A549 (cell line): ENCODE measurements at regions not wholly inside any gene's neighbourhood (a gene's known extent, or its start where the extent isn't known, plus 50 kb on each side); places are given as distances from the start of the nearest gene placed in this dataset.

Experiments used
- CBX2 ChIP-seq: fragments of 200-600 bp; sonication (generic); IDR thresholded peaks from 2 replicates; pipeline ENCODE4 v1.6.1; 2016; ENCODE audit warnings: low read depth, mild to moderate bottlenecking, borderline replicate concordance
- CHD4 ChIP-seq: fragments of 200-600 bp; sonication (generic); IDR thresholded peaks from 2 replicates; pipeline ENCODE4 v1.6.1; 2016; ENCODE audit warnings: antibody characterized with exemption, mild to moderate bottlenecking, borderline replicate concordance
- CTCF ChIP-seq: fragments of >200 bp; sonication (Bioruptor Twin); formaldehyde crosslinking; IDR thresholded peaks from 3 replicates; pipeline ENCODE4 v1.5.1; 2016
- KDM1A ChIP-seq: fragments of 200-600 bp; sonication (generic); IDR thresholded peaks from 2 replicates; pipeline ENCODE4 v1.6.1; 2016; ENCODE audit warnings: low read depth, mild to moderate bottlenecking
- MAX ChIP-seq: IDR thresholded peaks from 2 replicates; pipeline ENCODE4 v1.6.1; 2012
- MYC ChIP-seq: IDR thresholded peaks from 2 replicates; pipeline ENCODE4 v1.6.1; 2012; ENCODE audit warnings: mild to moderate bottlenecking, inconsistent platforms, low read length, improper control_type of control experiment, borderline replicate concordance
- POLR2A ChIP-seq: IDR thresholded peaks from 2 replicates; pipeline ENCODE4 v1.6.1; 2012; ENCODE audit warnings: mild to moderate bottlenecking, low read length
- RAD21 ChIP-seq, 2 experiments: fragments of >200 bp in 1 of 2; sonication (Bioruptor Twin) in 1 of 2; formaldehyde crosslinking in 1 of 2; IDR thresholded peaks in 1 of 2; conservative IDR thresholded peaks in 1 of 2; 2 replicates in 1 of 2; 3 replicates in 1 of 2; pipeline ENCODE4 v1.6.1; 2012 to 2018; ENCODE audit warnings: inconsistent platforms in 1 of 2
- RFX5 ChIP-seq: fragments of 450-650 bp; IDR thresholded peaks from 2 replicates; pipeline ENCODE4 v1.7.1; 2014; ENCODE audit warnings: antibody characterized with exemption, mild to moderate bottlenecking, moderate library complexity
- RNF2 ChIP-seq: fragments of 200-600 bp; sonication (generic); IDR thresholded peaks from 2 replicates; pipeline ENCODE4 v1.6.1; 2016; ENCODE audit warnings: low read depth, mild to moderate bottlenecking, antibody characterized with exemption, moderate library complexity, borderline replicate concordance
- TFCP2L1 ChIP-seq: fragments of 250-450 bp; sonication (Bioruptor Pico); IDR thresholded peaks from 2 replicates; pipeline ENCODE4 v1.5.0; 2021; ENCODE audit warnings: mild to moderate bottlenecking
- ZFP36 ChIP-seq: fragments of 450-650 bp; IDR thresholded peaks from 2 replicates; pipeline ENCODE4 v1.6.1; 2014; ENCODE audit warnings: borderline replicate concordance; ENCODE audit not compliant: partially characterized antibody

GRCh38 chr2:223652122-223652521, 50.0 kb upstream of the SCG2 start:
- no peak for TF ChIP-seq POLR2A
- no peak for TF ChIP-seq CBX2
- TF ChIP-seq CTCF: no peak
- TF ChIP-seq MAX: no peak
- TF ChIP-seq RNF2: no peak
- no peak for TF ChIP-seq RAD21 (conservative IDR thresholded peaks at IDR 0.05 in 1 of 2, IDR thresholded peaks at IDR 0.05 in 1 of 2)
- TF ChIP-seq CHD4: no peak
- TF ChIP-seq ZFP36: no peak
- no peak for TF ChIP-seq RFX5
- no peak for TF ChIP-seq MYC
- TF ChIP-seq TFCP2L1 (CRISPR knock-in tag): no peak
- no peak for TF ChIP-seq KDM1A
